AG09319 (cell line): ENCODE measurements at regions not wholly inside any gene's neighbourhood (a gene's known extent, or its start where the extent isn't known, plus 50 kb on each side); places are given as distances from the start of the nearest gene placed in this dataset.
"Not testable (repeated sequence)": the region's sequence is repeated elsewhere in the genome, so short reads cannot be mapped to it uniquely, and the experiment has no call there.

Experiments
- DNase-seq: peaks from one replicate; pipeline ENCODE4 v3.0.0-alpha.2; 2010; ENCODE audit warnings: low read depth; ENCODE audit errors: extremely low read depth
- CTCF ChIP-seq: IDR thresholded peaks from 2 replicates; pipeline ENCODE4 v1.5.1; 2011; ENCODE audit warnings: low read depth, mild to moderate bottlenecking, inconsistent platforms, low read length, moderate library complexity

- not testable (repeated sequence) for DNase-seq
- TF ChIP-seq CTCF = peak; percentile 24
Measured at GRCh38 chr15:30755036-30755687, 129.2 kb downstream of the ARHGAP11B start.

GRCh38 chr15:30760633-30761032 lies 134.7 kb downstream of the ARHGAP11B start:
- DNase-seq = not testable (repeated sequence)

- not testable (repeated sequence) for DNase-seq
Measured at GRCh38 chr15:30761365-30761764, 135.4 kb downstream of the ARHGAP11B start.

- DNase-seq = not testable (repeated sequence)
Measured at GRCh38 chr15:30769390-30770124, 134.2 kb upstream of the FAN1 start.

GRCh38 chr15:30770759-30771158 lies 133.0 kb upstream of the FAN1 start:
- DNase-seq = no peak

GRCh38 chr15:30783019-30783418 lies 120.7 kb upstream of the FAN1 start:
- TF ChIP-seq CTCF = no peak
- DNase-seq = no peak

More at GRCh38 chr15:30770759-30771158, 133.0 kb upstream of the FAN1 start:
- TF ChIP-seq CTCF = no peak

- DNase-seq = no peak
- no peak for TF ChIP-seq CTCF
Measured at GRCh38 chr15:30788595-30788994, 115.1 kb upstream of the FAN1 start.

GRCh38 chr15:30791239-30792175 lies 112.2 kb upstream of the FAN1 start:
- TF ChIP-seq CTCF = no peak
- DNase-seq = no peak

- DNase-seq = not testable (repeated sequence)
Measured at GRCh38 chr15:30792843-30793242, 110.9 kb upstream of the FAN1 start.
